ENCODE measurements at regions not wholly inside any gene's neighbourhood (a gene's known extent, or its start where the extent isn't known, plus 50 kb on each side); places are given as distances from the start of the nearest gene placed in this dataset.

GRCh38 chr13:85853161-85853894 lies 54.1 kb upstream of the SLITRK6 start:
- TF ChIP-seq CTCF (IDR thresholded peaks at IDR 0.05) (no peak), POLR2A (IDR thresholded peaks at IDR 0.05) (no peak)
